ENCODE measurements at regions not wholly inside any gene's neighbourhood (a gene's known extent, or its start where the extent isn't known, plus 50 kb on each side); places are given as distances from the start of the nearest gene placed in this dataset.

DNA sequence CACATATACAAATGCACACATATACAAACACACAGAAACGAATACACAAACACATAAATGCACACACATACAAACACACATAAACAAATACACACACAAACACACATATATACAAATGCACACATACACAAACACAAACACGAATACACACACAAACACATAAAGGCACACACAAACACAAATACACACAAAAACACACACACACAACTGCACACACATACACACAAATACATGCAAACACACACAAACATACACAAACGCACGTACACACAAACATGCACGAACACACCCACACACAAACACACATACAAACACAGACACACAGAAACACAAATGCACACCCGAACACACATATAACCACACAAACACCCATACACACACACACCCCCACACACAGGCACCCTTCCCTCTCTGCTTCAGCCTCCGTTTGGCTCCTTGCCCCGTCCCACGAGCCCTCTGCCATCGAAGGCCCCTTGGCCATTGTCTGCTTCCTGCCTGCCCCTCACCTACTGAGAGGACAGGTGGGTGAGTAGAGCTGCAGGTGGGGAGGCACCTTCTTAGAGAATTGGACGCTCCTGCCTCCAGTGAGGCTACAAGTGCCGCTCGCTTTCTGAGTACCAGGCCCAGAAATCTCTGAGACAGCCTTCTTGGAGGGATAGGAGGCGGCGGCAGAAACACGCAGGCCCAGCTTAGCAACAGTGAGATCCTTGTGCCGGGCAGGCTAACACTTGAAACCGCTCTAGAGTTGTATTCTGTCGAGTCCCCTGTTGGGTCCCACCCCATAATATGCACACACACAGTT lies 331.2 kb downstream of the FOXL1 start:
- TF ChIP-seq POLR2A (IDR thresholded peaks at IDR 0.05; ENCODE audit: low read length) (no peak), GATA1 (IDR thresholded peaks at IDR 0.05; ENCODE audit: low read depth, low read length) (no peak)

Measured in erythroblast (primary cell).